EH (cell line): ENCODE measurements at regions not wholly inside any gene's neighbourhood (a gene's known extent, or its start where the extent isn't known, plus 50 kb on each side); places are given as distances from the start of the nearest gene placed in this dataset.
"Not testable (repeated sequence)": the region's sequence is repeated elsewhere in the genome, so short reads cannot be mapped to it uniquely, and the experiment has no call there.

Experiments
- DNase-seq: peaks from one replicate; pipeline ENCODE4 v3.0.0-alpha.2; 2015; ENCODE audit warnings: low read depth

DNA sequence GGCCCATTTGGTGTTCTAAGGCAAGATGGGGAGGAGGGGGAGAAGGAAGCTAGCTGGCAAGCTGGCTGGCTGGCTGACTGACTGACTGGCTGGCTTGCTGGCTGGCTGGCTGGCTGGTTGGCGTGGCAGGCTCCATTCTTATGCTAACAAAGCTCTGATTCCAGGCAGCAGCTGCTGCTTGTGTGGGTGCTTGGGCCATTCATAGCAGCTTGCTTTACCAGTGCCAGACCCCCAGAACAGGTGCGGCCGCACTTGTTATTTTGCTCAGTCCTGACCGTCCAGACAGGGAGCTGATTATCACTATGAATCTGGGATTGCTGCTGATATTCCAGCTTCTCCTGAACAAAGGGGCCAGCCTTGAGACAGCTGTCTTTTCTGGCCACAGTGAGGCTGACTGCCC, 131.2 kb upstream of the PAK3 start:
- DNase-seq, result no peak

GRCh38 chrX:110962451-110962850, 133.5 kb upstream of the PAK3 start:
- no peak for DNase-seq

GRCh38 chrX:110955706-110956105, 140.3 kb upstream of the PAK3 start:
- no peak for DNase-seq

DNA sequence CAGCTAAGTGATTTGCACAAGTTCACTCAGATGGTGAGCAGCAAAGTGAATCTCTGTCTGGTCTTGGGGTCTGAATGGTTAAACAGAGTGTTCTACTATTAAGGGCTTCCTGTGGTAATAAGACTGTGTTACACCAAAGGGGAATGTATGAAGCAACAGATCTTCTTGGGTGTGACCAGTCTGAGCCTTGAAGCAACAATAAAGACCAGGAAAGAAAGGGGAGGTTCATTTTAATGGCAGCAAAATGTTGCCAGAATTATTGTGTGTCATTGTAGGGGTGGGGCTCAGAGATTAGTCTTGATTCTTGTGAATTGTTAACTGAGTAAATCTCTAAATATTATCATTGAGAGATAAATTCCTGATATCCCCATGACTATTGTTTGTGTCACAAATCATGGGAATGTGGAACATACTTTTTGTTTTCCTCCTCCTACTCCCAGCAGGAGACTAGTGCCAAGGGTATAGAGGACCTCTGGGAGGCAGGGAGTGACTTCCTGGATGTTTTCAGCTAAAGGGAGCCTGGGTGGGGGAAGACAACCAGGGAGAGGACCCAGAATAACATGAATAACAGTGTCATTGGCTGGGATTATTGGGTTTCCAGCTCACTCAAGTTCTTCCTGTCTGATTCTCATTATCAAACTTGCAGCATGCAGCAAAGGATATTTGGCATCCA, 141.4 kb upstream of the PAK3 start:
- no peak for DNase-seq

GRCh38 chrX:110951472-110952269, 144.3 kb upstream of the PAK3 start:
- no peak for DNase-seq

DNA sequence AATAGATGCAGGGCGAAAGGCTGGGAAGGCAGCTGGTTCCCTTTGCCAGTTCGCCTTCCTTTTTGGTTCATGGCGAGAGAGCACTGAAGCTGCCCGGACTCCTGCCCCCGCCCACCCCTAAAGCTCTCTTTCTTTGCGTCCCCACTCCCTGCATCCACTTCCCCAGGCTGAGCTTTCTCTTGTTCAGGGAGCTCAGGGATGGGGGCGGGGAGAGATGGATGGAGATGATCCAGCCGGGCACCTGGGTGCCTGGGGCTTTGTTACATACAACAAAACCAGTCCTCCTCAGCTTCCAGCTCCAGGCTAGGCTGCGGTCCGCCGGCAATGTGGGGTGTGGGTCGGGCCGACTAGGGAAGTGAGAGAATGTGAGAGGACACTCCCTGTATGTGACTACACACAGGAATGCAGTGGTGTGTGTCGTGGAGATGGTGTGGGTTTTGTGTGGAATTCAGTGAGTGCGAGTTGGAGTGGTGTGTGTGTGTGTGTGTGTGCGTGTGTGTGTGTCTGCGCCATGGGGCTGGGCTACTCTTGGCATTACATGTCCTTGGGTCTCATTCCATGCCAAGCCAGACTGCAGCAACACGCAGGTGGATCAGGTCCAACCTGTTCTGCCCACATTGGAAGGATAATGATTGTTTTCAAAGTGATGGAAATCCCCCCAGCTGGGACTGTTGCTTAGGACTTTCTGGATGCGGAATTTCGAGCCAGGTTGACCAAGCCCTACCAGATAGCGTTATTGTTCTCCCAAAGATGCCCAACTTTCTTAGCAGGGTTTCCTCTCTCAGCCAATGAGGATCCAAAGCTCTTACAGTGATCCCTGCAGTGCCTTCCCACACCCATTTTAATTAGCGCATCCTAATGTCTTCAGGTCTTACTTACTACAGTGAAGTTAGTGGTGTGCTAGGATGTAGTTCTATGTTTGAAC, 149.4 kb upstream of the CHRDL1 start:
- no peak for DNase-seq

- DNase-seq, result no peak
Observed at GRCh38 chrX:110944311-110944750, 148.7 kb upstream of the CHRDL1 start.

- DNase-seq, result no peak
Observed at GRCh38 chrX:110941906-110942305, 146.3 kb upstream of the CHRDL1 start.

- DNase-seq, result no peak
Observed at GRCh38 chrX:110938977-110939732, 143.5 kb upstream of the CHRDL1 start.

GRCh38 chrX:110924871-110925270, 129.3 kb upstream of the CHRDL1 start:
- DNase-seq, result no peak

DNA sequence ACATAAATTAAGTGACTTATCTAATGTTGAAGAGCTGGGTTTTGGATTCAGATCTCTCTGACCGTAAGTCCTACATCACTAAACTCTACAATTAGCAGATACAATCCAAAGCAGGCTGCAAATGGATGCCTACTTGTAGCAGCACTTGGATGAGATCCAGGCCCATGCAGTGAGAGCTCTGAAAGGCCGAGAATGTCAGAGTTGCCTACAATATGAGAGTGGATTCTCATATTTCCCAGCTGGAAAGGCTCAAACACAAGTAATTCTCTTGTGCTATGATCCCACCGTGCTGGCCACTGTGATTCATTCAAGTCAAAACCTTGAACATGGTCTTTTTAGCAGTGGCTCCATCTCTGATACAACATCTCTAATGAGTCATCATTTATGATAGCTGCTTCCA, 125.4 kb upstream of the CHRDL1 start:
- no peak for DNase-seq

DNA sequence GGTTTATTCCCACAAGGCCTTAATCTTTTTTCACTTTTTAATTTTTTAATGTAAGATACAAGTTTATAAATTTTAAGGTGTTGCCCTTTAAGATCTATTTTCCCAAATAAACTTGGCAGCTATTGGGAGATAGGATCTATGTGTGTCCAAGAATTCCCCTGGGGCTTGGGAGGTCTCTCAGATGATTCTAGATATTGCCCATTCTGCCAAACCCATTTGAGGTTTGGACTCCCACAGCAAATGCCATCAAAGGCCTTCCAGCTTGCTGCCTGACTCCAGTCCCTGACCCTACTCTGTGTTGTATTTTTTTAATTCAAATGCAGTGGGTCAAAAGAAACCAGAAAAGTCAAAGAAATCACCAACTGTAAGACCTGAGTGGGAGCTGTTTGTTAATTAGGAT, 120.0 kb upstream of the CHRDL1 start:
- DNase-seq, result no peak

- peak; percentile 21 for DNase-seq
Observed at GRCh38 chrX:110915111-110915510, 119.5 kb upstream of the CHRDL1 start.

DNA sequence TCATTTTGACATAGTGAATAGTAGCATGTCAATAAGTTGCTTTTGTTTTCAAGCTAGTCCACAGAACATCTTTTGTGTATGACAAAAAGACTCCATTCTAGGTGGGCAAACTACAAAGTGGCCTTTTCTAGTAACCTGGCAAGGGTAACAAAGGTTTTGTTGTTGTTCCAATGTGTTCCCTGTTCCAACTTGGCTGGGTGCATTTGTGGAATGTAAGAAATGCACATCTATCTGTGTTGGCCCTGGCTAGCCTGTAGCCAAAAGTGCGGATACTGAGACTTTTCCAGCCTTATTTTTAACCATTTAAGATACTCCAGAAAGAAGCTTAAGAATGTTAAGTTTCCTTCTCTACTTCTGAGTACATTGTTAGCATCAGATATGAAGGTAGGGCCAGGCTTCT, 118.7 kb upstream of the CHRDL1 start:
- DNase-seq, result no peak

GRCh38 chrX:110904747-110905146, 109.1 kb upstream of the CHRDL1 start:
- not testable (repeated sequence) for DNase-seq

GRCh38 chrX:110881971-110882370, 86.4 kb upstream of the CHRDL1 start:
- no peak for DNase-seq

GRCh38 chrX:110877326-110877725, 81.7 kb upstream of the CHRDL1 start:
- DNase-seq, result no peak

- no peak for DNase-seq
Observed at GRCh38 chrX:110871839-110872238, 76.2 kb upstream of the CHRDL1 start.

DNA sequence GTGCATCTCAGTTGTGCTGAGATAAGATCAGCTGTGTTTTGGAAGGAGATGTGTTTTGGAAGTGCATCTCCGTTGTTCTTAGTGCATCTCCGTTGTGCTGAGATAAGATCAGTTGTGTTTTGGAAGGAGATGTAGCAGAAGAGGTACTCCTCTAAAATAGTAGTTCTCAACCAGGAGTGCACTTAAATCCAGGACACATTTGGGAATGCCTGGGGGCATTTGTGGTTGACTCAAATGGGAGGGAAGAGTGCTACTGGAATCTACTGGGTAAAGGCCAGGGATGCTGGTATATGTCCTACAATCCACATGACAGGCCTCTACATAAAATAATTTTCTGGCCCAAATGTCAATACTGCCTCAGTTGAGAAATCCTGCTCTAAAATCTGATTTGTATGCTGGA, 70.8 kb upstream of the CHRDL1 start:
- no peak for DNase-seq

DNA sequence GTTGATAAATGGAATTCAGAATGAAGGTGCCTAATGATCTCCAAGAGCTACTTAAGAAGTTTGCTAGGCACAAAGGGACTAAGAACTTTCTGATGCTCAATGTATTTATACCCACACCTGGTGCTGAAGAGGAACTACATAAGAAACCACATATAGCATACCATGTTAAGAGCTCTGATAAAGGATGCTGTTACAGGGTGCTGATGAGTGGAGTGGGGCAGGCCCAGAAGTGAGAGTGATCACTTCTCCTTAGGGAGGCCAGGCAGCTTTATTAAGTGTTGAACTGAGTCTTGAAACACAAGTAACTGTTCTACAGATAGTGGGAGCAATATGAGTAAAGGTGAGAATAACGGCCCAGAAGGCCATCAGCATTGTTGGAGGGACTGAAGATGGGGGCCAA, 68.3 kb upstream of the CHRDL1 start:
- no peak for DNase-seq

- DNase-seq, result no peak
Observed at GRCh38 chrX:110858565-110858964, 62.9 kb upstream of the CHRDL1 start.

GRCh38 chrX:110853610-110854009, 58.0 kb upstream of the CHRDL1 start:
- DNase-seq, result peak; percentile 34
